Caco-2 (cell line): ENCODE measurements at regions not wholly inside any gene's neighbourhood (a gene's known extent, or its start where the extent isn't known, plus 50 kb on each side); places are given as distances from the start of the nearest gene placed in this dataset.

Experiments used
- BruUV-seq: library from RNA; stranded (reverse); fragments of 400-500 nt; replicated peaks from 2 replicates; lab custom pipeline; 2021; lab: Mats Ljungman, UMichigan
- CTCF ChIA-PET: fragments of 300-600 bp; sonication (Branson Sonifier 250); formaldehyde crosslinking; loops from one replicate; lab custom pipeline; 2022; ENCODE audit warnings: antibody characterized with exemption; lab: Charles Lee
- POLR2A ChIA-PET: fragments of 300-600 bp; sonication (Branson Sonifier 250); formaldehyde crosslinking; loops from one replicate; lab custom pipeline; 2022; ENCODE audit warnings: antibody characterized with exemption; lab: Charles Lee
- DNase-seq, 2 experiments: peaks; one replicate each; pipeline versions ENCODE4 v3.0.0 to v3.0.0-alpha.2; 2020 to 2022
- H3K27me3 ChIP-seq: replicated peaks from 2 replicates; pipeline ENCODE4 v1.6.0; 2011; ENCODE audit warnings: low read length; ENCODE audit not compliant: control insufficient read depth, insufficient read depth
- H3K36me3 ChIP-seq: 2 replicates; pipeline ENCODE4 v1.5.1; 2011; ENCODE audit warnings: low read length; ENCODE audit not compliant: control insufficient read depth, insufficient read depth
- H3K4me1 ChIP-seq: fragments of 250-450 bp; sonication (Bioruptor Pico); 2 replicates; pipeline ENCODE4 v1.5.1; 2020; ENCODE audit warnings: mild to moderate bottlenecking
- H3K4me3 ChIP-seq: 2 replicates; pipeline ENCODE4 v1.5.1; 2011; ENCODE audit warnings: low read depth, mild to moderate bottlenecking, control low read depth, low read length
- H3K9me3 ChIP-seq: fragments of 250-450 bp; sonication (Bioruptor Pico); 2 replicates; pipeline ENCODE4 v1.5.1; 2020; ENCODE audit warnings: mild to moderate bottlenecking, moderate library complexity
- H3K27ac Mint-ChIP-seq: one replicate; pipeline ENCODE4 v1.8.0; 2022; ENCODE audit warnings: mixed read lengths; ENCODE audit not compliant: unreplicated experiment
- H3K27me3 Mint-ChIP-seq: one replicate; pipeline ENCODE4 v1.8.0; 2022; ENCODE audit warnings: mixed read lengths; ENCODE audit not compliant: insufficient read depth, unreplicated experiment
- H3K36me3 Mint-ChIP-seq: one replicate; pipeline ENCODE4 v1.8.0; 2022; ENCODE audit warnings: mild to moderate bottlenecking, mixed read lengths; ENCODE audit not compliant: insufficient read depth, unreplicated experiment
- H3K4me1 Mint-ChIP-seq: one replicate; pipeline ENCODE4 v1.8.0; 2022; ENCODE audit warnings: low read depth, mixed read lengths; ENCODE audit not compliant: unreplicated experiment
- H3K4me3 Mint-ChIP-seq: one replicate; pipeline ENCODE4 v1.8.0; 2022; ENCODE audit warnings: mild to moderate bottlenecking, moderate library complexity, mixed read lengths; ENCODE audit not compliant: unreplicated experiment
- H3K9me3 Mint-ChIP-seq: one replicate; pipeline ENCODE4 v1.8.0; 2022; ENCODE audit warnings: mixed read lengths; ENCODE audit not compliant: unreplicated experiment
- CTCF ChIP-seq, 2 experiments: fragments of 200-600 bp in 1 of 2; IDR thresholded peaks; 1 replicate in 1 of 2; 2 replicates in 1 of 2; pipeline versions ENCODE4 v1.5.1 to v1.8.0; 2011 to 2022; ENCODE audit warnings: antibody characterized with exemption in 1 of 2, control low read depth in 1 of 2, inconsistent platforms in 1 of 2, low read depth in 1 of 2, low read length in 1 of 2, mild to moderate bottlenecking in 1 of 2, moderate library complexity in 1 of 2; ENCODE audit not compliant: insufficient read depth in 1 of 2, severe bottlenecking in 1 of 2, unreplicated experiment in 1 of 2
- intact Hi-C: fragments of 100-400 bp; cut with micrococcal nuclease; formaldehyde crosslinking; loops from one replicate; pipeline ENCODE4 v1.10.0; 2022; ENCODE audit not compliant: unreplicated experiment

GRCh38 chr10:56123247-56123646 is 237.8 kb downstream of the ZWINT start:
- DNase-seq = no peak
- no TSS peak for BruUV-seq
- ChIA-PET CTCF (no interaction called here), POLR2A (interaction anchor here (0.5 kb wide), 1 partner anchor 964 kb away, joined by 3 read pairs; no protein-coding TSS in a partner anchor)
- Histone ChIP-seq H3K27me3 (no peaks in the 10 kb centered on the region), H3K36me3 (no peaks in the 10 kb centered on the region), H3K4me3 (no peak overlapping the region), H3K4me1 (no peaks in the 10 kb centered on the region), H3K9me3 (0 out of 2 replicates have a peak, but pooled peaks cover 3% of the 10 kb centered on the region)
- Mint-ChIP-seq H3K27ac (no peak overlapping the region), H3K27me3 (peaks cover 4% of the 10 kb centered on the region), H3K9me3 (no peaks in the 10 kb centered on the region), H3K4me3 (no peak overlapping the region), H3K36me3 (no peaks in the 10 kb centered on the region), H3K4me1 (no peaks in the 10 kb centered on the region)
- intact Hi-C loops = no loop called here
- TF ChIP-seq CTCF (IDR thresholded peaks at IDR 0.05; ENCODE audit: insufficient read depth in 1 of 2, low read depth in 1 of 2, low read length in 1 of 2, severe bottlenecking in 1 of 2, unreplicated experiment in 1 of 2) = no peak

GRCh38 chr10:56116684-56117083 is 244.4 kb downstream of the ZWINT start:
- H3K4me1 Mint-ChIP-seq = no peaks in the 10 kb centered on the region
- H3K36me3 Mint-ChIP-seq = no peaks in the 10 kb centered on the region
- ChIA-PET POLR2A (no interaction called here), CTCF (interaction anchor here (1.1 to 1.2 kb wide), 2 partner anchors 137 to 448 kb away, joined by 6 to 7 read pairs; no protein-coding TSS in a partner anchor)
- peaks cover 4% of the 10 kb centered on the region for H3K27me3 Mint-ChIP-seq
- H3K27me3 ChIP-seq = no peaks in the 10 kb centered on the region
- H3K4me1 ChIP-seq = no peaks in the 10 kb centered on the region
- no peaks in the 10 kb centered on the region for H3K9me3 ChIP-seq
- DNase-seq = peak in 1 of 2 experiments; percentile 23
- H3K27ac Mint-ChIP-seq = no peak overlapping the region
- intact Hi-C loops = loop anchor here (5.0 kb wide), 1 partner anchor 374 kb away; no protein-coding TSS in a partner anchor
- no peaks in the 10 kb centered on the region for H3K9me3 Mint-ChIP-seq
- no peak overlapping the region for H3K4me3 ChIP-seq
- H3K36me3 ChIP-seq = no peaks in the 10 kb centered on the region
- no peak overlapping the region for H3K4me3 Mint-ChIP-seq
- no TSS peak for BruUV-seq
- peak; percentile 63 to 64 for TF ChIP-seq CTCF (IDR thresholded peaks at IDR 0.05; ENCODE audit: insufficient read depth in 1 of 2, low read depth in 1 of 2, low read length in 1 of 2, severe bottlenecking in 1 of 2, unreplicated experiment in 1 of 2)

GRCh38 chr10:56109454-56109853 is 251.6 kb downstream of the ZWINT start:
- intact Hi-C loops = no loop called here
- H3K4me3 Mint-ChIP-seq = no peak overlapping the region
- Histone ChIP-seq H3K4me3 (no peak overlapping the region), H3K4me1 (no peaks in the 10 kb centered on the region), H3K36me3 (no peaks in the 10 kb centered on the region), H3K9me3 (0 out of 2 replicates have a peak, but pooled peaks cover 4% of the 10 kb centered on the region), H3K27me3 (no peaks in the 10 kb centered on the region; the same call in 1 of the 2 replicates)
- no peaks in the 10 kb centered on the region for H3K9me3 Mint-ChIP-seq
- DNase-seq = no peak
- ChIA-PET CTCF (no interaction called here), POLR2A (no interaction called here)
- no peaks in the 10 kb centered on the region for H3K36me3 Mint-ChIP-seq
- no peaks in the 10 kb centered on the region for H3K27me3 Mint-ChIP-seq
- BruUV-seq = no TSS peak
- TF ChIP-seq CTCF (IDR thresholded peaks at IDR 0.05; ENCODE audit: insufficient read depth in 1 of 2, low read depth in 1 of 2, low read length in 1 of 2, severe bottlenecking in 1 of 2, unreplicated experiment in 1 of 2) = no peak
- H3K27ac Mint-ChIP-seq = no peak overlapping the region
- no peaks in the 10 kb centered on the region for H3K4me1 Mint-ChIP-seq
